GM12864 (cell line): ENCODE measurements at regions not wholly inside any gene's neighbourhood (a gene's known extent, or its start where the extent isn't known, plus 50 kb on each side); places are given as distances from the start of the nearest gene placed in this dataset.

Experiments used
- DNase-seq: peaks from one replicate; pipeline ENCODE4 v3.0.0-alpha.2; 2011; ENCODE audit warnings: low read depth
- H3K4me3 ChIP-seq: 2 replicates; pipeline ENCODE4 v1.5.1; 2011; ENCODE audit warnings: mild to moderate bottlenecking, low read depth, low read length, control low read depth
- CTCF ChIP-seq: IDR thresholded peaks from 2 replicates; pipeline ENCODE4 v1.5.1; 2011; ENCODE audit warnings: low read depth, mild to moderate bottlenecking, moderate library complexity, low read length, control low read depth, inconsistent platforms; ENCODE audit errors: missing control alignments

DNA sequence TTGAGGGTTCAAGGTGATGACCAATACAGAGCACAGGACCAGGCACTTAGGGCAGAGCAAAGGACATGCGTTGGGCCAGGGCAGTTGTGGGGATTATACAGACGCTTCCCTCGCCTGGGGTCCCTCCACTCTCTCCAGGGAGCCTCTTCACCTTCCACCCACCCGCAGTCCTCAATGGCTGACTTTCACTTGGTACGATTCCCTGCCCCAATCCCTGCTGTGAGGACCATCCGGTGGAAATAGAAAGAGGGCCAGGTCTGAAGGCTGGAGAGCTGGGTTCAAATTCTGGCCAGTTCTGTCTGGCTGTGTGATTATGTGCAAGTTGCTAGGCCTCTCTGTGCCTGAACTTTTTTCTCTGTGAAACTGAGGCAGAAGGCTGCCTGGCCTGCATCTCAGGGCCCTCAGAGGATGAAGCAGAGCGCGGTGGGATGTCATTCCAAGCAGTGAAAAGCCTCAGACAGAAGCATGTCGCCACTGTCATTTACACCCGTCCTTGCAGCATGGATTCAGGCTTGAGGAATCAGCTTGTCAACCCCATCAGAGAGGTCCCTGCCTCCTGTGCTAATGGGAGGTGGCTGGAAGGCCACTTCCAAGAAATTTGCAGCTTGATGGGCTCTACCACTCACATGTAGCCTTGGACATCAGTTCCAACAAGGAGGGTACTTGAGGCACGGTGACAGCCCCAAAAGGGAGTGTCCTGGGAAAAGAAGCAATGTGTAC lies 206.6 kb upstream of the IER5L start:
- H3K4me3 ChIP-seq = no peak overlapping the region
- TF ChIP-seq CTCF = no peak
- DNase-seq = no peak

DNA sequence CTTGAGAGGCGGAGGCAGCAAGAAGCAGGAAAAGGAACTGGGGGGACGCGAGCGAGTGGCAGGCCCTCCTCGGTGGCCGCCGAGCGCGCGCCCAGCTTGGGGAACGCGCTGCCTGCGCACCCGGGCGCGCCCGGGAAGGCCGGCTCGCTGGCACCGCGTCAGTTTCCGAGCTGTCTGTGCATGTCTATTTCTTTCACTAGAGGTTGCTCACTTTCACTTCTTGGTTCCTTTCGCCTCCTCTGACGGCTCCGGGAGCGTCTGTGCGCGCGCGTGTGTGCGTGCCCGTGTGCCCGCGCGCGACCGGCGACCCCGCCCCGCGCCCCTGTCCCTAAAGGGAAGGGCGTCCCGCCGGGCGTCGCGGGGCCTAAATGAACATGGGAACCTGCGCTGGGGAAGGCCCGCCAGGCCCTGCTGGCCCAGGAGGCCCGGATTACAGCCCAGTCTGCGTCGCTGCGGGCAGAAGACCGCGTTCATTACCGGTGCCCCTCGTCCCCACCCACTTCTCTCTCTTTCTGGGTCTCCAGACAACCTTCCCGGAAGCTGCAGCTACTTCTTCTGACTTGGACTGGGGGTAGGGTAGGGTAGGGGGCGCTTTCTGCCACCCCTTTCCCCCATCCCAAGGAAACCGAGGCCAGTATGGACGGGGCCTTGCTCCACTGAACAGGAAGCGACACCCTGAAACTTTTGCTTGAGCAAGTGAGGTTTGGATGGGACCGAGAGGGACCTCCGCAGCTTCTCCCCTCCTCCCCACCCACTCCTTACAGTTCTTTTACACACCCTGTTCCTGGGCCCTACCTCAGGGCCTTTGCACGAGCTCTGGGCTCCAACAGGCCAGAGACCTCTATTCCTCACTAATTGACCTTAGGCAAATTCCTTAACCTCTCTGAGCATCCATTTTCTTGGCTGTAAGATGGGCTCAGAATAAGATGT lies 205.8 kb upstream of the IER5L start:
- H3K4me3 ChIP-seq = peak overlapping the region; percentile 50
- TF ChIP-seq CTCF = no peak
- DNase-seq = peak; percentile 44

GRCh38 chr9:129383019-129383560 lies 205.0 kb upstream of the IER5L start:
- no peak for DNase-seq
- TF ChIP-seq CTCF = no peak
- H3K4me3 ChIP-seq = peak overlapping the region; percentile 50

DNA sequence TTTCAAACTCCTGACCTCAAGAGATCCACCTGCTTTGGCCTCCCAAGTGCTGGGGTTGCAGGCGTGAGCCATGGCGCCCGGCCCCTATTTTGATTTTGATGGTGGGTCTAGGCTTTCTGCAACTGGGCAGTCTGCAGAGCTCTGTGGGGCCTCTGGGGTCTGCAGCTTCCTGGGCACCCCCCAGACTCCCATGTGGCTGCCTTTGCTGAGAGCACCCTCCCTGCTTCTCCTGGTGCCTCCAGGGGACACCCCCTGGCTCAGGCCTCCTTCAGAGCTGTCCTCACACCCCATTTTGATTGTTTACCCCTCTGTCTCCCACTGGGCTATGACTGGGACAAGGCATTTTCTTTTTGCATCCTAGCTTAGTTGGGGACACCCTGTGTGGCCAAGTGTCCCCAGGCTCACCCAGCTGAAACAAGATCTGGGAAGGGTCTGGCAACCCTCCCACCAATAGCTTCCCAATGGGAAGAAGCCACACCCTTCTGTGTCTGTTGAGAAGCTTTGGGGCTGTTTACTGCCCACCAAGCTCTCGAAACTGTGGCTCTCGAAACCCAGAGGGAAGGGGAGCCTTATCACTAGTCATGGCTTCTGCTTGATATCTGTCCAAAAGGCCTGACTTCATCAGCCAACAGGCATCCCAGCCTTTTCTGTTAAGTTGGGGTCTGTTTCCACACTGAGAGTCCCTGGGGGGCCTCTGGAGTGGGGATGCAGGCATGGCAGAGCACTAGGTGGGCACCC lies 204.4 kb upstream of the IER5L start:
- H3K4me3 ChIP-seq = no peak overlapping the region
- DNase-seq = no peak
- TF ChIP-seq CTCF = no peak

- TF ChIP-seq CTCF = no peak
- no peak for DNase-seq
- no peak overlapping the region for H3K4me3 ChIP-seq
These were observed 203.5 kb upstream of the IER5L start for GRCh38 chr9:129381481-129381957.

DNA sequence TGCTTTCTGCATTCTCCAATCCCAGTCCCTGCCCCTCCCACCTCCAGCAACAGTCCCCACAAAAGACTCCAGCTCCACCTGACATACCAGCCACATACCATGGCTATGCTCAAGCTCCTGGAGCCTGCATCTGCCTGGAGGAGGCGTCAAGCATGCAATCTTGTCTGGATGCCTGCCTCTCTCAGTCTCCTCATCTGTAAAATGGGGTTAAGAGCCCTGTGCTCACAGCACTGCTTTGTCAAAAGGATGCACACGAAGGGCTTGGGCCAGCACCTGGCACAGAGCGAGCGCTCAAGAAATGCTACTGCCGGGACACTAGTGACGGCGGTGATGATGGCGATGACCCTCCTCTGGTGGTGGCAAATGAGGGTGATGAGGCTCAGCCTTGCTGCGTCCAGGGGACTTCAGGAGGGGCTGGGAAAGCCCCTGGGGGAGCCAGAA lies 202.9 kb upstream of the IER5L start:
- no peak overlapping the region for H3K4me3 ChIP-seq
- TF ChIP-seq CTCF = no peak
- DNase-seq = no peak
